ENCODE measurements at regions not wholly inside any gene's neighbourhood (a gene's known extent, or its start where the extent isn't known, plus 50 kb on each side); places are given as distances from the start of the nearest gene placed in this dataset.

DNA sequence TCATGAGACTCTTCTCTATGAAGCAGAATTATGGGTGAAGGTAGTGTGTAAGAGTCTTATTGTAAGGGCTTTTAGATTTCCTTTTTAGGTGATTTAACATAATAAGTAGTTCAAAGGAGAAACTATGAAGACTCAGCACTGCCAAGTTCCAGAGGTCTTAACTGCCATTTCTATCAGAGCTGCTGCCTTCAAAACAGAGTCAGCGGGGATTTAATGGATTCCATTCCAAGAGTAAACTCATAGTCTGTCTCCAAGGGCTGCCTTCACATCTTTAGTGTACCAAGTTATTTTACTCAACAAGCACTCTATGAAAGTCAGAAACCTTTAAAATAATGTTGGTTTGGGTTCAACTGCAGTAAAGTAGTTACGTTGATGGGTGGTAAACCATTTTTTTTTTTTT is 289.6 kb upstream of the HTR2A start:
- Mint-ChIP-seq H3K36me3 (no peaks in the 10 kb centered on the region), H3K9me3 (no peaks in the 10 kb centered on the region), H3K4me1 (no peaks in the 10 kb centered on the region), H3K4me3 (no peak overlapping the region), H3K27ac (no peak overlapping the region), H3K27me3 (peaks cover 2% of the 10 kb centered on the region)

DNA sequence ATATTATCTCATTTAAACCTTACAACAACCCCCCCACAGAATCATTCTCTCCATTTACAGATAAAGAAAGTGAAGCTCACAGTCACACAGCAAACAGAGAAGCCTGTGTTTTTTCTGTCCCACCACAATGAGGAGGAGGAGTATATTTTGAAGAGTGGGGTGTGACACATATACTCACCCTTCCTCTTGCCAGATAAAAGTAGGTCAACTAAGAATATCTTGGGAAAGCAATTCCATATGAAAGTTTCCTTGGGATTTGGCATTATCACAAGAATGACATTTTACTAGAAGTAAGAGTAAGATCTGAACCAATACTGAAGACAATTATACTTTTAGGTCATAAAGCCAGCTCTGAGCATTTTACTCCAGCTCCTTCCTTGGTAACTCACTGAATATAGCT is 287.5 kb upstream of the HTR2A start:
- Mint-ChIP-seq H3K27me3 (peaks cover 4% of the 10 kb centered on the region), H3K27ac (no peak overlapping the region), H3K4me3 (no peak overlapping the region), H3K9me3 (no peaks in the 10 kb centered on the region), H3K36me3 (no peaks in the 10 kb centered on the region), H3K4me1 (no peaks in the 10 kb centered on the region)

DNA sequence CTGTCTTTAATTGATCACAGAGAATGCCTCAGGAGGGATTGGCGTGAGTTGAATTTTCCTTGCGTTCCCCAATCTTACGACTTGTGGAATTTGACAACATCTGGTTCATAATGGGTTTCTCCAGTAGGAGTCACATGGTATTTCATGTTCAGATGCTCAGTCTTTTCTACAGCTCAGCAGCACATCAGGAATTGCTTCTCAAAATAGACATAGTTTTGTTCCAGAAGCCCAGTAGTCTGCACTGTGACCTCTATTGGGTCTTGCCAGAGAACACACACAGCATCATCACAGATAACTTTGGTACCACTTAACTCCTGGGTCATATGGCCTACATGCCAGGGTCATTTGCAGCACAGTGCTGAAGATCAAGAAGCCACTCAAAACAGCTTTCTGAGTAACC is 282.5 kb upstream of the HTR2A start:
- no peaks in the 10 kb centered on the region for H3K36me3 Mint-ChIP-seq
- H3K4me1 Mint-ChIP-seq = no peaks in the 10 kb centered on the region
- no peak overlapping the region for H3K4me3 Mint-ChIP-seq
- H3K27me3 Mint-ChIP-seq = peaks cover 8% of the 10 kb centered on the region
- no peak overlapping the region for H3K27ac Mint-ChIP-seq
- no peaks in the 10 kb centered on the region for H3K9me3 Mint-ChIP-seq

DNA sequence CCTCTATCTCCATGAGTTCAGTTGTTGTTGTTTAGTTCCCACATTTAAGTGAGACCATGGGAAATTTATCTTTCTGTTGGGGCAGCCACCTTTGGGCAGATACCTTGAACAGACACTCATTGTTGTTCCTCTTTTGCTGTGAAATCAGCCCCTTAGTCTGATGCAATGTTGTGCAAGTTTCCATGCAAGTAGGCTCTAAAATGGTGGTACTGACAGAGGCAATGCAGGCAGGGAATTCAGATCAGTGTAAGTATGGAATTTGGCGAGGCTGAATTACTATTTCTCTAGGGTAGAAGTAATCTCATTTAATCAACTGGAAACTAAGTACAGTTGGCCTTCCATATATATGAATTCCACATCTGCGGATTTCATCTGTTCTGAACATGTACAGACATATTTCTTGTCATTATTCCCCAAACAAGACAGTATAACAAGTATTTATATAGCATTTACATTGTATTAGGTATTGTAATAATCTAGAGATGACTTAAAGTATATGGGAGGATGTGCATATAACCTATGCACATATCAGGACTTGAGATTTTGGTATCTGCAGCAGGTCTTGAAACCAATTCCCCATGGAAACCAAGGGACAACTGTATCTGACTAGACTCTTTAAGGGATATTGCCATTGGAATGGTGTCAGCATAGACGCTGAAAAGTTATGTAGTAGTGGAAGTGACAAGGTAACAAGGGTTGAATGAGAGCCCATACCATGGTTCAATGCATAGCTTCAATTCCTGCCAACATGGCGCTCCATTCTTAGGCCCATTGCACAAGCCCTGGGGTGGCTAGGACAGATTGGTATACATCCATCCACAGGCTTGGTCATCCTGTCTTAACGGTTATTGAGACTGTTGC is 281.5 kb upstream of the HTR2A start:
- no peaks in the 10 kb centered on the region for H3K36me3 Mint-ChIP-seq
- H3K4me3 Mint-ChIP-seq = no peak overlapping the region
- peaks cover 7% of the 10 kb centered on the region for H3K27me3 Mint-ChIP-seq
- no peaks in the 10 kb centered on the region for H3K9me3 Mint-ChIP-seq
- no peaks in the 10 kb centered on the region for H3K4me1 Mint-ChIP-seq
- H3K27ac Mint-ChIP-seq = no peak overlapping the region

DNA sequence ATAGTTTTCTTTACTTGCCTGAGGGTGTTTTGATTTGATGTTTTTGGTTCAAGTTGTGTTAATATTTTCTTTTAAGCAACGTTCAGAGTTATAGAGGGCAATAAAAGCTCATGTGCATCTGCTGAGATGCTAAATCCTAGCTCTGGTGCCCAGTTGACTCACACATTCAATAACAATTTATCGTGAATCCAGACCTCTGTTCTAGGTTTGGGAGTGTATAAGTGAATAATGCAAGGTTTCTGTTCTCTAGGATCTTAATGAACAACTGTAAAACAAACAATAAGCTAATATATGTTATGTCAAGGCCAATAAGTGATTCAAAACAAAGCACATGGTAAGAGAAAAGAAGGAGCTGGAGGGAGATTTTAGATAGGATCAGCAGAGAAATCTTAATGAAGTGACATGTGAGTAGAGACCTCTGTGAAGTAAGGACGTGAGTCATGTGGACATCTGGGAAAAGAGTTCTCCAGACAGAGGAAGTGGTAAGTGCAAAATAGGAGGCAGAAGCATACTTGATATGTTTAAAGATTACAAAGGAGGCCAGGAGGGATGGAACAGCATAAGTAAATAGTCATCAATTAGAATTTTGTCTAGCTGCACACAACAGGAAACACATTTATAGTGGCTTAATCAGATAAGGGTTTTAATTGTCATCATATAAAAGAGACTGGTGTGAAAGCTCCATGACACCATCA is 278.5 kb upstream of the HTR2A start:
- peaks cover 8% of the 10 kb centered on the region for H3K27me3 Mint-ChIP-seq
- no peaks in the 10 kb centered on the region for H3K9me3 Mint-ChIP-seq
- H3K4me3 Mint-ChIP-seq = no peak overlapping the region
- no peaks in the 10 kb centered on the region for H3K36me3 Mint-ChIP-seq
- H3K4me1 Mint-ChIP-seq = no peaks in the 10 kb centered on the region
- no peak overlapping the region for H3K27ac Mint-ChIP-seq

DNA sequence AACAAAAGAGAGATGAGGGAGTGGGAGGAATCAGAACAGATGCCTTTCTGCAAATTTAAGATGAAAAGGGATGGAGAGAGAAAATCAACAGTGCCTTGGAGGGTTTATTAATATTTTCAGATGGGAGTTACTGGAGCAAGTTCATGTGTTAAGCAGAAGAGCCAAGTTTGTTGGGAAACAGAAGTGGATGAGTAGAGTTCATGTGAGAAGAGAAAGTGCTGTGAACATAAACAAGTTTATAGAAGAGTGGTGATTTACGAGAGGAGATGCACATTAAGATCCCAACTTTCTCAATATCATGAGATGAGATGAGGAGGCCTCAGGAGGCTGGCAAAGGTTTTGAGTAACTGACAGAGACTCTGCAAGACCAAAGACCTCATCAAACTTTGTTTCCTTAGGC is 274.1 kb upstream of the HTR2A start:
- Mint-ChIP-seq H3K36me3 (no peaks in the 10 kb centered on the region), H3K4me1 (no peaks in the 10 kb centered on the region), H3K9me3 (no peaks in the 10 kb centered on the region), H3K27me3 (peaks cover 2% of the 10 kb centered on the region), H3K27ac (no peak overlapping the region), H3K4me3 (no peak overlapping the region)

DNA sequence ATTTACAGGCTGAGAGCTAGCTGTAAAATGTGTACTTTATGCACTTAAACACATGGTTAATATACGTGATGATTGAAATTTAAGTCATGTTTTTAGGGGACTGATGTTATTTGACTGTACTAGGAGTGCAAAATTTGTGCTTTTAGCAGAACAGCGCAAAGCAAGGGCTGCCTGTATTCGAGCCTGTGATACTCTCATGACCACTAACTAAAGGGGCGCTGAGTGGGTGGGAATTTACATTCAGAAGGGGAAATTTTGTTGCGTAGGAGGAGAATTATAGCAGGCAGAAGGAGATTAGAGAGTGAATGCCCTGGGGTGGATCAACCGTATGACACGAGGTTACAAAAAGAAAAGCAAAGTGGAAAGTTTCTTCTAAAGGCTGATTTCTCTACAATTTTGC is 271.8 kb upstream of the HTR2A start:
- H3K36me3 Mint-ChIP-seq = no peaks in the 10 kb centered on the region
- no peaks in the 10 kb centered on the region for H3K4me1 Mint-ChIP-seq
- no peaks in the 10 kb centered on the region for H3K9me3 Mint-ChIP-seq
- H3K27me3 Mint-ChIP-seq = peaks cover 2% of the 10 kb centered on the region
- no peak overlapping the region for H3K27ac Mint-ChIP-seq
- H3K4me3 Mint-ChIP-seq = no peak overlapping the region

DNA sequence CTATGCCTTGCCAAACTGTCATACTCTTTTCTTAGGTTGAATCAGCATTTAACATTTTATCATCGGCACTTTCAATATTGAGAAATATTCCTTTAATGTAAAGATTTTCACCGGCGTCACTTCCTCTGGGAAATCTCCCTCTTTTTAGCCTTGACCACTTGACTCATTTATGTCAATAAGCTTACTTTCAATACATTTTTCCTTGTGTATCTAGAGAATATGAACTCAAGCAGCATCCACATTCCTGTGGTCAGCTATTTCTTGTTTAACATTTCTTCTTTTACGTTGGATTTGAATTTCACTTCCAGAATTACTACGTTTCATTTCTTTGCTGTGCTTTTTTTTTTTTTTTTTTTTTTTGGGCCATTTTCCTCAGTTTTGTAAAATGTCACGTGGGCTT is 271.2 kb upstream of the HTR2A start:
- Mint-ChIP-seq H3K9me3 (no peaks in the 10 kb centered on the region), H3K4me1 (no peaks in the 10 kb centered on the region), H3K4me3 (no peak overlapping the region), H3K36me3 (no peaks in the 10 kb centered on the region), H3K27ac (no peak overlapping the region), H3K27me3 (peaks cover 2% of the 10 kb centered on the region)

DNA sequence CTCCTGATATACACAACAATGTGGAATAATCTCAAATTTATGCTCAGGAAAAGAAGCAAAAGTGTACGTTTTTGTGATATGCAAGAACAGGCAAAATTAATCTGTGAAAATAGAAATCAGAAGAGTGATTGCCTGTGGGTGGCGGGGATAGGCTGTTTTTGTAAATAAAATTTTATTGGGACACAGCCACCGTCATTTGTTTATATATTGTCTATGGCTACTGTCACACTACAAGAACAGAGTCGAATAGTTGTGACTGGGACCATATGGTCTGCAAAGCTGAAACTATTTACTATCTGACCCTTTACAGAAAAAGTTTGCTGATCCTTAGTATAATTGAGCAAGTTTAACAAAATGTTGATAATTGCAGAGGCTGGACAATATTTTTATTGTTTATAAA is 269.5 kb upstream of the HTR2A start:
- Mint-ChIP-seq H3K27me3 (peaks cover 2% of the 10 kb centered on the region), H3K27ac (no peak overlapping the region), H3K4me3 (no peak overlapping the region), H3K4me1 (no peaks in the 10 kb centered on the region), H3K9me3 (no peaks in the 10 kb centered on the region), H3K36me3 (no peaks in the 10 kb centered on the region)

DNA sequence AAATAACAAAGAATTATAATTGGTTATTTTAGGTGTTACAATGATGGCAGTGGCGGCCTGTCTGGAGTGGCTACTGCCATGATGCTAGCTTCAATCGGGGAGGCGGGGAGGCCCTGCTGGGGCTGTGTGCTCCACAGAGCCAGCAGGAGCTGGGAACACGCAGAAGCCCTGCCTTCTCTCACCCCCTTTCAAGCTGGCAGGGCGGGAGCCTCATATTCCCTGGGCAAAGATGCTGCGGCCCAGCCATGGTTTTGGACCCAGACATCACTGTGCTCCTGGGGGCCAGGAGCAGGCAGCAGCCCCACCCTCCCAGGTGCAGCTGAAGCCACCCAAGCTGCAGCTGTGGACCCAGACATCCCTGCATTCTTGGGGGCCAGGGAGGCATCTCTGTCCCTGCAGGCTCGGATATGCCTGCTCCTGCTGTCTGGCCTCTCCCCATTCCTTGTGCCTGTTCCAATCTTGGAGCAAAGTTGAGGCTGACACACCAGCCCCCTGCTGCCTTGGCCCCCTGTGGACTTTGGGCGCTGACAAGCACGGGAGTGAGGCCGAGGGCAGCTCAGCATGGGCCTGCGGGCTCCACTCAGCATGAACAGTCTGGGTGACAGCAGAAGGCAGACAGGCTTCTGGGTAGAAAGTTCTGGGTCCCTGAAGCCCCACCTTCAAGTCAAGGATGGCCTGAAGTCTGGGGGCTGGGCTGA is 263.1 kb upstream of the HTR2A start:
- H3K36me3 Mint-ChIP-seq = no peaks in the 10 kb centered on the region

DNA sequence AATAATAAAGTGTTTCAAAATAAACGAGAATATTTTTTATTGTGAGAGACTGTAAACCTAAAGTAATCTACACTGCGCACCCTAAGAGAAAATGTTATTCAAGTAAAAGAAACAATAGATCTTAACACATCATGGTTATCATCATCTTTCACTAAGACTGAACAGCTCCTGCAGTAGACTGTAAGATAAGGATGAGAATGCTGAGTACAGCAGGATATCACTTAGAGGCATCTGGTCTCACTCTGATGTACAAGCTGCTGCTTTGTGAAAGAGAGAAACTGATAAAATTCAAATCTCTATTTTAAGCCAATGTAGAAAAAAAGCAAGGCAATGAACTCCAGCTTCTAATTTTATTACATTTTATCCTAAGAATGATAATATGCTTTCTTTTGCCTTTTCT is 261.7 kb upstream of the HTR2A start:
- no peaks in the 10 kb centered on the region for H3K9me3 Mint-ChIP-seq
- no peaks in the 10 kb centered on the region for H3K36me3 Mint-ChIP-seq
- no peak overlapping the region for H3K27ac Mint-ChIP-seq
- H3K27me3 Mint-ChIP-seq = peaks cover 13% of the 10 kb centered on the region
- H3K4me3 Mint-ChIP-seq = no peak overlapping the region
- H3K4me1 Mint-ChIP-seq = no peaks in the 10 kb centered on the region

More for the DNA sequence above, 263.1 kb upstream of the HTR2A start:
- Mint-ChIP-seq H3K9me3 (no peaks in the 10 kb centered on the region), H3K4me3 (no peak overlapping the region), H3K4me1 (no peaks in the 10 kb centered on the region), H3K27ac (no peak overlapping the region), H3K27me3 (peaks cover 10% of the 10 kb centered on the region)

DNA sequence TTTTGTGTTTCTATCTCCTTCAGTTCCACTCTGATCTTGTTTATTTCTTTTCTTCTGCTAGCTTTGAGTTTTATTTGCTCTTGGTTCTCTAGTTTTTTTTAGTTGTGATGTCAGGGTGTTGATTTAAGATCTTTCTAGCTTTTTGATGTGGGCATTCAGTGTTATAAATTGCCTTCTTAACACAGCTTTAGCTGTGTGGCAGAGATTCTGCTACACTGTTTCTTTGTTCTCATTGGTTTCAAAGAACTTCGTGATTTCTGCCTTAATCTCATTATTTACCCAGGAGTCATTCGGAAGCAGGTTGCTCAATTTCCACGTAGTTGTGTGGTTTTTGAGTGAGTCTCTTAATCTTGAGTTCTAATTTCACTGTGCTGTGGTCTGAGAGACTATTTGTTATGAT is 251.7 kb upstream of the HTR2A start:
- Mint-ChIP-seq H3K9me3 (no peaks in the 10 kb centered on the region), H3K27ac (no peak overlapping the region), H3K36me3 (no peaks in the 10 kb centered on the region), H3K27me3 (peaks cover 5% of the 10 kb centered on the region), H3K4me3 (no peak overlapping the region), H3K4me1 (no peaks in the 10 kb centered on the region)

DNA sequence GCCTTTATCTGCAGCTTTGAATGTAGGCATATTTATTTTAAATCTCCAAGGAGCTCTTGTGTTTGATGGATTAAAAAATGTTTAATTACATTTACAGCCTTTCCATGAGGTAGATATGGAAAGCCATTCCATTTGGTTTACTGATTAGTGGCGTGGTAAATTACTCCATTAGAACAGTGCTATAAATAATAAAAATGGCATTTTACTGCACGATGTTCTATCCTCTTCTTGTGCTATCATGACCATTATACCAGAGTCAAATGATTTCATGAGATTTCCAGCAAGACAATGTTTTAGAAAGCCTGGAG is 250.9 kb upstream of the HTR2A start:
- Mint-ChIP-seq H3K4me3 (no peak overlapping the region), H3K4me1 (no peaks in the 10 kb centered on the region), H3K9me3 (no peaks in the 10 kb centered on the region), H3K27me3 (peaks cover 4% of the 10 kb centered on the region), H3K36me3 (no peaks in the 10 kb centered on the region), H3K27ac (no peak overlapping the region)

DNA sequence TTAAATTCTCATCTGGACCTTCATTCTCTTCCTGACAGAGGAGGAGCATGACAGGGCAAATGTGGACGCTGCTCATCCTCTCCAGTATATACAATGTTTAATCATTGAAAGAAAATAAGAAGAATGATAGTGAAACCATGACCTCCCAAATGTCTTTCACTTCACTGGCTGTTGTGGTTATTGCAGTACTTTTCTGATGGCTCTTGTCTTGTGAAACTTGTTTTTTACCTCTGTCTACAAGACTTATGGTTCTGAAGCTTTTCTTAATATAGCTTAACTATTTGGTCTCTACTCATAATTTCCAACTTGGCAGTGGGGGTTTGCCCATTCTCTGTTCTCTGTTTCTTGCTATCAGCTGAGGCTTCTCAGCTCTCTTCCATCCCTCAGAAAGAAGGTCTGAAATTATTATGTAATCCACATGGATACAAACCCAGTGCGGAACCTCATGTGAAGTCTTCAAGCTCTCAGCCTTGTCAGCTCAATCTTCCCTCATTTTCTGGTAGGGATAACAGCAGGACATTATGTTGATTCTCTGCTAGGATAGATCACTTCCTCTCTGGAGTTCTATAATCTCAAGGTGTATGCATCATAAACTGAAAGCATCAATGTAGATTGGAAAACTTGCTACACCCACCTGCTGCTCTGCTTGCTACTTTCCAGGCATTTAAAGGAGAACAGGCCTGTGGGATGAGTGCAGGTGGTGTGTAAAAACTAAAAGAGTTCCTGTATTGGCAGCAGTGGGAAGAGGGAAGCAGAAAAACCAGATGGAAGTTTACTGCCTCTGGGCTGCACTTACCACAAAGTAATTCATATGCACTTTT is 250.3 kb upstream of the HTR2A start:
- H3K27ac Mint-ChIP-seq = no peak overlapping the region
- no peaks in the 10 kb centered on the region for H3K4me1 Mint-ChIP-seq
- no peak overlapping the region for H3K4me3 Mint-ChIP-seq
- no peaks in the 10 kb centered on the region for H3K9me3 Mint-ChIP-seq
- H3K27me3 Mint-ChIP-seq = peaks cover 4% of the 10 kb centered on the region
- H3K36me3 Mint-ChIP-seq = no peaks in the 10 kb centered on the region

DNA sequence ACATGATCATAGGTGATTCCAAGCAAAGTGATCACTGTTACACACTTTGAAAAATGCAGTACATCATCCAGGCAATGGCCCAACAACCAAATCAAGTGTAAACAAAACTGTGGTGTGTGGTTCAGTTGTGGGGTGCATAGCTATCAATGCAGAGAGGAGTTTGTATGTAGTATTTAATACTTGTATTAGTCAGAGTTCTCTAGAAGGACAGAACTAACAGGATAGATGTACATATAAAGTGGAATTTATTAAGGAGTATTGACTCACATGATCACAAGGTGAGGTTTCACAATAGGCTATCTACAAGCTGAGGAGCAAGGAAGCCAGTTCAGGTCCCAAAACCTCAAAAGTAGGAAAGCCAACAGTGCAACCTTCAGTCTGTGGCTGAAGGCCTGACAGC is 249.3 kb upstream of the HTR2A start:
- Mint-ChIP-seq H3K9me3 (peaks cover 5% of the 10 kb centered on the region), H3K36me3 (no peaks in the 10 kb centered on the region), H3K4me3 (no peak overlapping the region), H3K27me3 (peaks cover 6% of the 10 kb centered on the region), H3K27ac (no peak overlapping the region), H3K4me1 (no peaks in the 10 kb centered on the region)
